Stimulated activated CD8-positive, alpha-beta memory T cell treated with anti-CD3 and anti-CD28 coated beads, Interleukin-15, amount 100 ng/mL, for 48 hours (primary cell): ENCODE measurements at regions not wholly inside any gene's neighbourhood (a gene's known extent, or its start where the extent isn't known, plus 50 kb on each side); places are given as distances from the start of the nearest gene placed in this dataset.
"Not testable (repeated sequence)": the region's sequence is repeated elsewhere in the genome, so short reads cannot be mapped to it uniquely, and the experiment has no call there.

Source experiments
- DNase-seq, 2 donors: peaks; one replicate each; pipeline ENCODE4 v3.0.0-alpha.2; 2020; ENCODE audit warnings: low read depth in 2 of 2

DNA sequence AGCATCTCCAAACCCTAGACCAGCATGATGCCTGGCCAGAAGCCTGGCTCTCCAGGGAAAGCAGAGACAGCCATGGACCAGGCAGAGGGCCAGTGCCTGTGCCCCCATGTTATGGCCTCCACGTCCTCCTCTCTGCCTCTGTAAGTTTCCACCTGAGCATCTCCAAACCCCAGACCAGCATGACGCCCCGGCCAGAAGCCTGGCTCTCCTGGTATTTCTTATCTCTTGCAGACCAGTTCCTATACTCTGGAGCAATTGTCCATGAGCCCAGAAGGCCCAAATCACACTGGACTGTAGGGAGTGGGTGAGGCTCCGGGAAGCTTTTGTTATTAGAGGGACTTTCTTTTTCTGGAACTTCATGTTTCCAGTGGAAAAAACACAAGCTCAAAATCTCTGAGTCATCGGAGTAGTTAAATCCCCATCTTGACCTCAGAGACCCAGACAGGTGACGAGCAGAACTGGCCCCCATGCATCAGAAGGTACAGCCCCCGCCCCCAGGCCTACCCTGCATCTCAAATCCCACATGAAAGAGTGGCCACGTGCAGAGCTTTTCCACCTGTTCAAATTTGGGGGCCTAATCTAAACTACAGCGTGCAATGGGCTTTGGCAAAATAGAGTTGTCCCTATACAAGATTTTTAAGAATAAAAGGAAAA, 110.2 kb upstream of the FOXQ1 start:
- no peak for DNase-seq

DNA sequence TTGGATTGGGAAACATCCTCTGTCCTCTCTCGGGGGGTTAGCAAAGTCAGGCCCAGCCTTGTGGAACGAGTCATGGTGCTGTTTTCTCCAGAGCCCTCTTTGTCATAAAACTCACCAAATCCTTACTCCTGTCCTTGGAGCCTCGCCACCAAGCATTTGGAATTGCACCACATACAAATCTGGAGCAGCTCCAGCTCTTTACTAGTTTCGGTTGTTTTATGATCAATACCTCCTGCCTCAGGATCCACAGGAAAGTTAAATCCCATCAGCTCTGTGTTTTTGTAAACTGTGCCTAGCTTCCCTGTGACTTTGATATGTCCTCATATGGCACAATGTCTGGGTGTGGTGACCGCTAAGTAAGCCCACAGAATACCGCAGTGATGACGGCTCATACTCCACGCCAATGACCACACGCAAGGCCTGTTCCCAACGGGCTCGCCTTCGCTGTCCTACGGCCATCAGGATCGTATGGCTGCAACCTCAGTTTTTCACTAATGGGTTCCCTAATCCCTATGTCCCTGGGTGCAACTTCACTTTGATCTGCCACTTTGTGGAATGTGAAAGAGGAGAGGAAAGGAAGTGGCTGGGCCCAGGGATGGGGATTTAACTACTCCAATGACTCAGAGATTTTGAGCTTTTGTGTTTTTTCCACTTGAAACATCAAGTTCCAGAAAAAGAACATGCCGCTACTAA, 111.3 kb upstream of the FOXQ1 start:
- DNase-seq = no peak

DNA sequence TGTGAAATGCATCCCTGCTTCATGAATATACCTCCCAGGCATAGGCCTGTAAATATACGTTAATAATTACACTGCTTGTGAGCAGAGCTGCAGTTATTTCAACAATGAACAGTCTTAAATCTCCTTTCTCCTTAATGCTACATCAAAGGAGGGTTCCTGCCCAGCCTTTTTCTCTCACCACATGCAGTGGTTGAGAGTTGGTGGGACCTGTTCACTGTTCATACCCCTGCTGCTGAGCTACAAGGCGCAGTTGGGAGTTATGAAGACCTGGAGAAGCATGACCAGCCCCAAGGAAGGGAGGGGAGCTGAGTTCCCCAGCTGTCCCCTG, 111.9 kb upstream of the FOXQ1 start:
- DNase-seq = no peak

DNA sequence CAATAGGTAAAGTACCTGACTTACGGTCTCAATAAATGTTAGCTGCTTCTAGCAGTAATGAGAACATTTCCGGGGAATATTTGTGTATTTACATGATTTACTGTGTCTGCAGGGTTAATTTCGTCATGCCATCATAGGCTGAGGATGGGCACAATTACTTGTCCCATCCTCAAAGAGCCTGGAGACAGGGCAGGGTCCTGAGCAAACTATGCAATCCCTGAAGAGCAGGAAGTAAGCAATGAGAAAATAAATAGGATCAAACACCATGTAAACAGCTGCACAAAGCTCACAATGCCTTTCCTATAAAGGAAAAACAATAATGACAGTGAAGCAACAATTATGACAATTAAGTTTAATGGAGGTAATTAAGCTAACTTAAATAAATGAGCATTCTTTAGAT, 114.6 kb upstream of the FOXQ1 start:
- DNase-seq = no peak

DNA sequence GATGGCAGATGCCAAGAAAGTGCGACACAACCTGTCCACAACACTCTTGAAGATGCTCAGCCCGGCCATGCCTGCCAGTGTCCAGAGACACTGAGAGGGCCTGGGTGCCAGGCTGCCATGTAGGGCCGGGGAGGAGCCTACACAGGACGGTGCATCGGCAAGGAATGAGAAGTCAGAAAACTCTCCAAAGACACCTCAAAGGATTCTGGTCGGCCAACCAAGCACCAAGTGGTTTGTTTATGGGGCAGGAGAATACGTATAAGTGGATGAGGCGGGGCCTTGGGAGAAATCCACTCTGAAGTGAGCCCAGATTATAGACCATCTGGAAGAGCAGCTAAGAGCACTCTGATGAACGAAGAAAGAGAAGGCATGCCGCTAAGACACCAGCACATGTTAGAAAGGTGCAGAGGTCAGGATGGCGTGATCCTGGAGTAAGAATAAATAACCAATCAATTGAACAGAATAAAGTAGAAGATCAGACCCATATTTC, 120.7 kb upstream of the FOXQ1 start:
- no peak for DNase-seq

DNA sequence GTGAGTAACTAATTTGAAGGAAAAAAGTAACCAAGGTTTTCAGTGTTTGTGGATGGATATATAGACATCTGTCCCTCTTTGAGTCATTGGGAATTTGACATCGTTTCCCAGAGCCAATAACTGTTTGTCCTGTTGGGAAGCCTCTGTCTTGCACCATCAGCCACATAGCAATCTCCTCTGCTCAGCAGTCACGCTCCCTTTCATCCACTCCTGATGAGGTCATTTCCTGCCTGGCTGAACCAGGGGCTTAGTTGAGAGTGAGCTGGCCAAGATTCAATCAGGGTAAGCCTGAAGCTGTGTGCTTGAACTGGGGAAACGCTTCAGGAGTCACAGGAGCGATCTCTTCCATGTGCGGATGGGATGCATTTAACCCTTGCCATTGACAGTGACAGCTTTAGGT, 121.5 kb upstream of the FOXQ1 start:
- no peak for DNase-seq

DNA sequence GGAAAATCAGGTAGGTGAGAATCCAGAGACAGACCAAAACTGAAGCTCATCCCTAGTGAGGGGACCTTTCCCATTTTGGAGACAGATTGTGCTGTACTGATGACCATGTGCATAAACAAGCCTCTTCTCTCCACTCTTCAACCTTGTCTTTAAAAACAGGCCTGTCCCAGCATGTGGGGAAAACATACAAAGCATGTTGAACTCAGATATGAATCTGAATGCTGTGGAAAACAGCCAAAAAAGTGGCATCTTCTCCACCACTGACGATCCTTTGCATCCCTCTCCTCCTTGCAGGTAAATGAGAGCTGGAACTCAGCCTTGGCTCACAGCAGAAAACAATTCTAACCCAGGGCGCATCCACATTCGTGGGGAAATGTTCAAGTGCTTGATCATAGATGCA, 123.7 kb upstream of the FOXQ1 start:
- DNase-seq = no peak

DNA sequence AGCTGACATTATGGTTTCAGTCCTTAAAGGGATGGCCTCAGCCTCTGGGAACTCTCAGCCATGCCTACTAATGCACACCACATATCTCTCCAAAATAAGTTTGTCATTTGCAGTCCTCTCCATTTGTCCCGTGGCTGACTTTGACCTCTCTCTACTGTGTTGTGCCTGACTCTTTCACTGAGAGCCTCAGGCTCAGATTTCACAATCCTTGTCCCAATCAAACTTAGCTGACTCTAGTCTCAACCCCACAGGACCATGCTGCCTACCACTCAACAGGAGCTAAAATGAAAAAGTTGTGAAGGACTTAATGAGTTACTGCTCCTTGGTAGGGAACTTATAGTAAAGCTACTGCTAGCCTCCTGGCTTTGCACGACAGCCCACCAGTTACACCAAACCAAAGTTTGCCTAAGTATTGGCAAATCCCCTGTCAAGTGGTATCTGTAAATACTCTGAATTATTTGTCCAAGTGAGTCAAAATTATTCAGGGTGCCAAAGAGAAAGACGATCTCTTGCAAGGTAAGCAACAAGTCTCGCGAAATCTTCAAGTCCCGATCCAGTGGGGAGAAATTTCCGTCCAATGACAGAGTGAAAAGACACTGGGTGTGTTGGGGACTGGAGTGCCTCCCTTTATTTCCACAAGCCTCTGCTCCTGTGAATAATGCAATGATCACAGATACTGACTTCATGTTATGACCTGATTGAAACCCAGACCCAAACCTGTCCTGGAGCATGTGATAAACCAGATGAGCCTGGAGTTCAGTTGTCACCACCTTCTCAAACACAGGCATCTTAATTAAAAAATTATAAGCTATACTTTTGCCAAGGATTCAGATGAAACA, 124.4 kb upstream of the FOXQ1 start:
- DNase-seq = no peak

DNA sequence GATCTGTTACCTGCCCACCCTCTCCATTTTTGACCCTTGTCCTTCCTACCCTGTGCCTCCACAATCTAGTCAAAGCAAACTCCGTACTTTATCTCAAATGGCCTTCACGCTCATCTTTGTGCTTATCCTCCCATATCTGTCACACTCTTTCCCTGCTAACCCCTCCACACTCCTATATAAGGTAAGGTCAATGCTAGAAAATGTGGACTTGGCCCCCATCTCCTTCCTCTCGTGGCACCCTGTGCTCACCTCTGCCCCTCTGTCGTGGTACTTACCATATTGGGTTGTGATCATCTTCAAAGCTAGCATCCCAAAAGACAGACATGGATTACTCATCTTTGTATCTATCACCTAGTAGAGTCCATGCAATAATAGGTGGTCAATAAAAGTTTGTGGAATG, 127.6 kb upstream of the FOXQ1 start:
- no peak for DNase-seq

DNA sequence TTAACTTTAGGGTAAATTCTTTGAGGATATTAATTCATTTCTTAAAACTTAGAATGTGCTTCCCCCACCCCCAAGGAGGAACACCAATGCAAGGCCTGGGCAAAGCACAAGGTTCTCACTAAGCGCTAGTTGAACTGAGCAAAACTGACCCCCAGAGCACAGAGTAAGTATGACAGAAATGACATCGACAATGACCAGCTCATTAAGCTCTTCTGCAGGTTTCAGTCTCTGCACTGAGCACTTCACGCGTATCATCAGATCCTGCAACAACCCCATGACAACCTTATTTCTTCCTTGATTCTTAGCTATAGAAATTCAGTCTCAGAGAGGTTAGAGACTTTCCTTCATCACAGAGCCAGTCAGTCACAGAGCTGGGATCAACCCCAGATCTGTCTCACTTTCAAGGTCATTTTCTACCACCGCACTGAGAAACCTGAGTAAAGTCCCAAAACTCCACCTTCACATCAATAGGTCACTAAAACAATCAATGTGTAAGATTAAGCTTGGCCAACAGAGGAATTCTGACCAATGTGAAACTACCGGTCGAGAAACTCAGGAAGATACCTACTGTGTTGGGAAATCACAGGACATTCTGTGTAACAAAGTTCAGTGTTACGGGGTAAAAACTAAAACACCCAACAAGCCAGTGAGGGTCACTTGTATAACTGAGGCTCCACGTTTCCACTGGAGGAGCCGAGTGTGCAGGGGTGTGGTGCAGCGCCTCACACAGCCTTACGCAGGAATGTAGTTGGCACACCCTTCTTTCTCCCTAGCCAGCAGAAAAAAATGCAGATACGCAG, 129.0 kb upstream of the FOXQ1 start:
- DNase-seq = no peak

DNA sequence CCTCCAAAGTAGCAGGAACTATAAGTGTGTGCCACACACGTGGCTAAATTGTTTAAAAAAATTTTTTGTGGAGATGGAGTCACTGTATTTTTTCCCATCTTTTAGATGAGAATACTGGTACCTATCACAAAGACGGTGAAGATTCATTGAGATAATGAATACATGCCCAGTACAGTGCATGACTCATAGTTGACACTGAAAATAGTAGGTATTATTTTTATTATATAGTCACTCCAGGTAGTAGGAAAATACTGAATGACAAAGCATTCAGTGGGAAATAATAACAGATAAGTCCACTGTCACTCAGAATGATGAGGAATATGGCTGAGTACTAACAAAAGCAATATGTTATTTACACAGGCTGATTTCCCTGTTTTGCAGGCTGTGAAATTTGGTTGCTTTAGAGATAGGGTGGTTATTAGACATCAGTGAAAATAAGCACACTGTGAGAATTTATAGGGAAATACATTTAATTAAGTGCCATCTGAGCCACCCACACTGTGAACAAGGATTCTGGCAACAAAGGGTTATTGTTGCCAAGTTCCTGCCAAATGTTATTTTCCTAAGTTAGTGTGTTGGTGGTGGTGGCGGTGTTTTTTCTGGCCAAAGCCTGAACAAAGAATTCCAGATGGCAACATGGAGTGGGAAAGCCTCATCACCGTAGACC, 129.8 kb upstream of the FOXQ1 start:
- DNase-seq = no peak

DNA sequence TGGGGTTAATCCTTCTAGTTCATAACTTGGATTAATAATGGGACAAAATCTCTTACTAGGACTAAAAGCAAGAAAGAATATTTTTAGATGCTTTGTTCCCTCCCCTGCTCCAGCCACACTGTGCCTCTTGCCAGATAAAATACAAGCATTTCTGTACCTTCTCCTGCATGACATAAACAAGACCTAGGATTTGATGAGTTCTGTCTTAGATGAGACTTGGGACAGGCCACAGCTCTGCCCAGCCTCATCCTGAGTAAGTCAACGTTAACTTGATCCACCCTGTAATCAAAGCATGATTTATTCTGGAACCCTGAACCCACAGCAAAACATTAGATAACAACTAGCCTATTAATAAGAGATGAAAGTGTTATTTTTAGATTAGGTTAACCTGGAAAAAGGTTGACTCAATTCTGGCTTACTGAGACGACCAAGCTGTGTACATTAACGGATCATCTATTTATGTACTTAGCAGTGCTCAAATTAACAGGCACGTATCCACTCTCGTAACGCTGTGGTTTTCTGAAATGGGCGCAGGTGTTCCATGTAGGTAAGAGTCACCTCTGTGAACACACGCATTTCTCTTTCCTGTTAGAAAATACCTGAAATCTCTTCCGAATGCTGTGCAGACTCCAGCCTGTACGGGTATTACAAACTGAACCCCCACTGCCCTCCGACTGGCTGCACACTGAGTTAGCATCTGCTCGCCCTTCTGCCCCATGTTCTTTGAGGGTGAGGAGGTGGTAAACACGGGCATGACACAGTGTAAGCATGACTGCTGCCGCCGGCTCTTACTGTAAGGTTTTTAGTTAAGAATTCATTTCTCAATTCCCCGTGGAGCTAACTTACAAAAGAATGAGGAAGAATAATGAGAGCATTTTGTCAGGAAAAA, 132.1 kb upstream of the FOXQ1 start:
- no peak for DNase-seq

DNA sequence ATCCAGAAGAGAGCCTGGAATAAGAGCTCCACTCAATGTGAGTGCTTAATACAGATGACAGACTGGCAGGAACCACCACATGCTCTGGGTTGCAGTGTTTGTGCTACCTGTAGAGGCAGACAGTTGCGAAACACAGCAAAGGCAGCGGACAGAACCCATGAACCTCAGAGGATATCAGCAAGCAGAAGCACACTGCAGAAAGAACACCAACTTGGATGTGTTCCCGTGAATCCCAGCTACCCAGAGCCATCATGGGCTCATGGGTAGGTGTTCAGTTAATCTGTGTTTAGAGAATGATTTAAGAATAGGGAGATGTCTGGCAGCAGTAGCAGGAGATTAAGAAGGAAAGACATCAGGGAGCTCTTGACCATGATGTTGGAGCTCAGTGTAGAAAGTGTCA, 133.3 kb upstream of the FOXQ1 start:
- no peak for DNase-seq

DNA sequence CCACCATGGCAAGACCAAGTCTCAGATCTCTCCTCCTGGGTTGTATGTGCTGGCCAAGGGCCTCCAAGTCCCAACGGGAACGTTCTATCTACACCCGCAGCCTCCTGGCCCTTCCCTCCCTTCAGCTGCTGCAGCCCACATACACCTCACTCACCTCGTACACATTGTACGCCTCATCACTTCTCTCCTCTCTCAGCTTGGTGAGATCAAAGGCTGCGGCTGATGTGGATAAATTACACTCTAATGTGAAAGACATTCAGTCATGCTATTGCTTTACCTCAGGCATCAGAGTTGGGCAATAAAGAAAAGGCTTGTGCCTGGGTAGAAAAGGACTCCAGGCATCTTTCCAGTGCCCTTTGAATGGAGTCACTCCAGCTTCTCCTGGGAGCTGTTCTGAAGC, 135.3 kb upstream of the FOXQ1 start:
- DNase-seq = no peak

DNA sequence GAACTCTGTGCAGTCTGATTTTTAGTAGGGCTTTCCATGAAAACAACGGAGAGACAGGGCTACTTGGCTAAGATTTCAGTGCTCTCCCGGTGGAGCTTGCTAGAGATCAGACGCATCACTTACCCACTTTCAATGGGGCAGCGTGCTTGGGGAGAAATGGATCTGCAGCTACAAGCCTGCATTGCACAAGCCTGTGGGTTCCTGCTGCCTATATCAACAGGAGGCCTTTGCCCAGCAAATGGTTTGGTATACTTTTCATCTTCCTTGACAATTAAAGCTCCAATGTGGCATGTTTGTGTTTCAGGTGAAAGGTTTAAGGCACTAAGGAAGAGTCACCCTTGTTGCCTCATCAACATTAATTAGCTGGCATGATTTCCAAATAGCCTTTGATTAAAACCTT, 136.0 kb upstream of the FOXQ1 start:
- no peak for DNase-seq

DNA sequence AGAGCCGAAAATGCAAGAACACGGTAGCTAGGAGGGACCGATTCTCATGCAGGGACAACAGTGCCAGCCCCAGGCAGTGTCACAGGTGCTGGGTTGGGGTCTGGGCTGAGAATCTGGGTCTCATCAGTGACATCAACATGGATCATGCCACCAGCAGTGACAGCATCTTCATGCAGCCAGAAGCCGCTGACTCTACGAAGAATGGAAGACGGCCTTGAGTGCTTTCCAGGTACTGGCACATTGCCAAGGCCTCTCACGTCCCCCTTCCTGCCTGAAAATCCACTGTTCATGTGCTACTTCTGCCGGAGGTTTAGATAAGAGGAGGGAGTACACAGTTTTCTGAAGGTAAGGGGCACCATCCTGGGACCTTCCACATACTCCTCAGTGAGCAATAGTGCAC, 141.1 kb upstream of the FOXQ1 start:
- DNase-seq = no peak

DNA sequence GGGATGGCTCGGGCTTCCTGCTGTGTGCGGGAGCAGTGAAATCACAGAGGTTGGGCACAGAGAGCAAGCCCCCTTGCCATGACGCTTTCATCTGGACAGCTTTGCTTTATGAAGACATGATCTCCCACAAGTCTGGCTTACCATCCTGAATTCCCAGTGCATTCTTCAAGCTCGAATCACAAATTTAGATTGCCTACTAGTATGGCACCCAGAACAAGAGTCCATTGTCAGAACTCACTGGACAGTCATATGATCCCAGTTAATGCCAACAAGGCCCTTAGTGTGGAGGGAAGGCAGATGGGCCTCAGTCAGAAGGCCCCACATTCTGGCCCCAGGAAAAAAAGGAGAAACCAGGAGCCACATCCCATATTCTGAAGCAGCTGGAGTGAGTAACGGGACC, 147.3 kb upstream of the FOXQ1 start:
- no peak for DNase-seq

DNA sequence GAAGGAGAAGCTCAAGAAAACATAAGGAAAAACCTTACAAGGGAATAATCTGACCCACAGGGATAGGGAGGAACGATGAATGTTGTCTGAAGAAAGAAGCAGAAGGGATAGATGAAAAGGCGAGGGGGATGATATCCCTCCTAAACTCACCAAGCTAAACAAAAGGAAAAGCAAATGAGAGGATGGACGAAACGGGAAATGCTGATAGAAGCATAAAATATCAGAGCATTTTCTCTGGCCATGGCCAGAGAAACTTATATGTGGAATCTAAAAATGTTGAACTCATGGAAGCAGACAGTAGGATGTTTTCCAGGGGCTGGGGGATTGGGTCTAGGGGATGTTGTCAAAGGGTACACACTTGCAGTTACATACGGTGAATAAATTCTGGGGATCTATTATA, 148.4 kb upstream of the FOXQ1 start:
- no peak for DNase-seq

DNA sequence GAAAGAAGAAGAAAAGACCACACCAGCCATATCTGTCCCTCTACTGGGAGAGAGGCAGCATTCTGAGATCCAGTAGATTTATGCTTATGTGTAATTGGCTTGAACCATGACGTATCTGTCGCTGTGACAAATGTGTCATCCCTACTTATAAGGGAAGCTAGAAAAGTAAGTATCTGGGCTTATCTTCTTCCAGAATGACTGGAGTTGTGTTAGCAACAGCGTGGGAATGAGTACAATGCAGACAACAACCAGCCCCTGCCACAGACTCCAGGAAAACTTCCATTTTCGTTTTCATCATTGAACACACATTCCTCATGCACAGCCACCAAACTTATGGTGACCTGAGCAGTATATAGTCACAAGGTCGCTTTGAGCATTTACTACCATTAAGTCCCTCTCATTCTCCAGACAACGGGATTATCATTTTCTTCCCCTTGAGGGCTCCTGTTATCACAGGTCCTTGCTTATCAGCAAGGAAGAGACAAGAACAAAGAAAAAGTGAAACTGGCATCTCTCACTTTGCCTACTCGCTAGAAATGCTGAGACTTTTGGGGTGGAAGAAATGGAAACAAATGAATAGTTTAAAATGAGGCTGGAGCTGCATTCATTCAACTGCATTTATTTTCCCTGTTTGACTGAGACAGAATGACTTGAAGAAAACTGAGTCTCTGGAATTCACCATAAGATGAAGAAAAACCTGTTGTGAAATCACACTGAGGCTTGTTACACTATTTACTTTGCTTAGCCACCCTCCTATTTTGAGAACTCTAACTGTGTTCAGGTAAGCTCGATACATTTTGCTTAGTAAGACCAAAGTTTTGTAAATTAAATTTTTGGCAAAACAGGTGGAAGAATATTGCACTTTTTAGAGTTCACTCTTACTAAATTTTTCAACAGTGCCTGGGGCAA, 149.3 kb upstream of the FOXQ1 start:
- no peak for DNase-seq

DNA sequence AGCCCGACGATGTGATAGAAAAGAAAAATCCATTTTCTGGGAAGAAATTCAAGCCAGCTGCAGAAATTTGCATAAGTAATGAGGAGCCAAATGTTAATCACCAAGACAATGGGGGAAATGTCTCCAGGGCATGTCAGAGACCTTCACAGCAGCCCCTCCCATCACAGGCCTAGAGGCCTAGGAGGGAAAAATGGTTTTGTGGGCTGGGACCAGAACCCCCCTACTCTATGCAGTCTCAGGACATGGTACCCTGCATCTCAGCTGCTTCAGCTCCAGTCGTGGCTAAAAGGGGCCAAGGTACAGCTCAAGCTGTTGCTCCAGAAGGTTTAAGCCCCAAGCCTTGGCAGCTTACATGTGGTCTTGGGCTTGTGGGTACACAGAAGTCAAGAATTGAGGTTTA, 155.5 kb upstream of the FOXQ1 start:
- not testable (repeated sequence) for DNase-seq
